ENCODE measurements at regions not wholly inside any gene's neighbourhood (a gene's known extent, or its start where the extent isn't known, plus 50 kb on each side); places are given as distances from the start of the nearest gene placed in this dataset.

GRCh38 chr6:20328924-20329300, 72.8 kb upstream of the E2F3 start:
- no peak for TF ChIP-seq EZH2 (IDR thresholded peaks at IDR 0.05; ENCODE audit: borderline replicate concordance, low read depth, low read length, poor library complexity, severe bottlenecking)
- TF ChIP-seq CTCF (conservative IDR thresholded peaks at IDR 0.05; ENCODE audit: low read depth, low read length) = no peak

DNA sequence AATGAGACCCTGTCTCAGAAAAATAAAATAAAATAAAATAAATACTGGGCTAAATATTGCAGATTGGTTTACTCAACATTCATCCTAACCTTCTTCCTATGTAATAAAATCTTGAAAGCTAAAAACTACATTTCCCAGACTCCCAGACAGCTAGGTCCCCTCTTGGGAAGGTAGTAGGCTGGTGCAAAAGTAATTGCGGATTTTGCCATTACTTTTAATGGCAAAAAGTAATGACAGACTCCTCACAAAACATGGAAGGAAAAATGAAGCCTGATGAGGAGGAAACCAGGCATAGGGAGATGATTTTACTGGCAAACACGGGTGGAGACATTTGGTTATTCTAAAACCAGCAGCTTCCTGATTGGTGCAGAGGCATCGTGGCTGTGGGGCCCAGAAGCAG, 70.6 kb upstream of the E2F3 start:
- H3K27me3 ChIP-seq (replicated peaks; ENCODE audit: insufficient read depth, low read depth, low read length, poor library complexity) = peaks cover 14% of the 10 kb centered on the region
- H3K9me3 ChIP-seq (ENCODE audit: low read depth, low read length, poor library complexity, severe bottlenecking) = no peaks in the 10 kb centered on the region
- no peak overlapping the region for H3K27ac ChIP-seq (ENCODE audit: low read depth, low read length, poor library complexity, severe bottlenecking)
- H3K4me3 ChIP-seq (ENCODE audit: low read depth, low read length, poor library complexity, severe bottlenecking) = no peak overlapping the region
- intact Hi-C loops (cut with micrococcal nuclease; ENCODE audit: unreplicated experiment) = no loop called here
- BruUV-seq (replicated peaks) = no TSS peak
- no peaks in the 10 kb centered on the region for H3K36me3 ChIP-seq (ENCODE audit: insufficient read depth, low read length, poor library complexity, severe bottlenecking)
- ChIA-PET POLR2A (ENCODE audit: low non-redundant PET) (no interaction called here), CTCF (no interaction called here)
- DNase-seq (ENCODE audit: low spot score) = no peak
- peaks cover 2% of the 10 kb centered on the region for H3K4me1 ChIP-seq (ENCODE audit: insufficient read depth, low read length, poor library complexity, severe bottlenecking)
- TF ChIP-seq EZH2 (IDR thresholded peaks at IDR 0.05; ENCODE audit: borderline replicate concordance, low read depth, low read length, poor library complexity, severe bottlenecking) = no peak
- no peak for TF ChIP-seq CTCF (conservative IDR thresholded peaks at IDR 0.05; ENCODE audit: low read depth, low read length)

More at GRCh38 chr6:20328924-20329300, 72.8 kb upstream of the E2F3 start:
- CTCF ChIA-PET = no interaction called here
- no peak for DNase-seq (ENCODE audit: low spot score)
- H3K9me3 ChIP-seq (ENCODE audit: low read depth, low read length, poor library complexity, severe bottlenecking) = no peaks in the 10 kb centered on the region
- H3K27ac ChIP-seq (ENCODE audit: low read depth, low read length, poor library complexity, severe bottlenecking) = no peak overlapping the region
- H3K27me3 ChIP-seq (replicated peaks; ENCODE audit: insufficient read depth, low read depth, low read length, poor library complexity) = peaks cover 14% of the 10 kb centered on the region
- no TSS peak for BruUV-seq (replicated peaks)
- H3K4me1 ChIP-seq (ENCODE audit: insufficient read depth, low read length, poor library complexity, severe bottlenecking) = no peaks in the 10 kb centered on the region
- H3K36me3 ChIP-seq (ENCODE audit: insufficient read depth, low read length, poor library complexity, severe bottlenecking) = no peaks in the 10 kb centered on the region
- no peak overlapping the region for H3K4me3 ChIP-seq (ENCODE audit: low read depth, low read length, poor library complexity, severe bottlenecking)
- intact Hi-C loops (cut with micrococcal nuclease; ENCODE audit: unreplicated experiment) = no loop called here
- POLR2A ChIA-PET (ENCODE audit: low non-redundant PET) = no interaction called here

DNA sequence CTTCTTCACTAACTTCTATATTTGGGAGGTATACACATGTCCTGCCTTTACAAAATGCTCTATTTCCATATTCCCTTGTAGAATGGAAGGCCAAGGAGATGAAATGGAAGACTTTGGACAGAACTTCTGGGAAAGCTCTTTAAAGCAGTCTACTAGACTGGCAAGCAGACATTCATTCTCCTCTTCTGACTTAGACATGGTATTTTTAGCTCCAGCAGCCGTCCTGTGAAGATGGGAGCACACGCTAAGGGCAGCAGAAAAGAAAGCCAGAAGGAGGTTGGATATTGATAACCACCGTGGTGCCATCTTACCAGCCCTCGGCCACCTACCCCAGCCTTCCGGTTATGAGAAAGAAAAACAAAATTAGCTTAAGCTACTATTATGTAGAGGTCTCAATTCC, 70.1 kb upstream of the E2F3 start:
- H3K27me3 ChIP-seq (replicated peaks; ENCODE audit: insufficient read depth, low read depth, low read length, poor library complexity) = peaks cover 14% of the 10 kb centered on the region
- peaks cover 7% of the 10 kb centered on the region for H3K4me1 ChIP-seq (ENCODE audit: insufficient read depth, low read length, poor library complexity, severe bottlenecking)
- H3K4me3 ChIP-seq (ENCODE audit: low read depth, low read length, poor library complexity, severe bottlenecking) = no peak overlapping the region
- CTCF ChIA-PET = no interaction called here
- H3K9me3 ChIP-seq (ENCODE audit: low read depth, low read length, poor library complexity, severe bottlenecking) = no peaks in the 10 kb centered on the region
- POLR2A ChIA-PET (ENCODE audit: low non-redundant PET) = no interaction called here
- no peak overlapping the region for H3K27ac ChIP-seq (ENCODE audit: low read depth, low read length, poor library complexity, severe bottlenecking)
- DNase-seq (ENCODE audit: low spot score) = no peak
- no peaks in the 10 kb centered on the region for H3K36me3 ChIP-seq (ENCODE audit: insufficient read depth, low read length, poor library complexity, severe bottlenecking)
- no TSS peak for BruUV-seq (replicated peaks)
- TF ChIP-seq EZH2 (IDR thresholded peaks at IDR 0.05; ENCODE audit: borderline replicate concordance, low read depth, low read length, poor library complexity, severe bottlenecking) (no peak), CTCF (conservative IDR thresholded peaks at IDR 0.05; ENCODE audit: low read depth, low read length) (no peak)
- intact Hi-C loops (cut with micrococcal nuclease; ENCODE audit: unreplicated experiment) = no loop called here
